ENCODE measurements at regions not wholly inside any gene's neighbourhood (a gene's known extent, or its start where the extent isn't known, plus 50 kb on each side); places are given as distances from the start of the nearest gene placed in this dataset.

GRCh38 chr13:42722883-42723539, 58.4 kb upstream of the FAM216B start:
- TF ChIP-seq CTCF (IDR thresholded peaks at IDR 0.05): no peak
- no peak for TF ChIP-seq POLR2A (IDR thresholded peaks at IDR 0.05)

Data from breast epithelium (tissue), 3 donors.